ENCODE measurements at regions not wholly inside any gene's neighbourhood (a gene's known extent, or its start where the extent isn't known, plus 50 kb on each side); places are given as distances from the start of the nearest gene placed in this dataset.

DNA sequence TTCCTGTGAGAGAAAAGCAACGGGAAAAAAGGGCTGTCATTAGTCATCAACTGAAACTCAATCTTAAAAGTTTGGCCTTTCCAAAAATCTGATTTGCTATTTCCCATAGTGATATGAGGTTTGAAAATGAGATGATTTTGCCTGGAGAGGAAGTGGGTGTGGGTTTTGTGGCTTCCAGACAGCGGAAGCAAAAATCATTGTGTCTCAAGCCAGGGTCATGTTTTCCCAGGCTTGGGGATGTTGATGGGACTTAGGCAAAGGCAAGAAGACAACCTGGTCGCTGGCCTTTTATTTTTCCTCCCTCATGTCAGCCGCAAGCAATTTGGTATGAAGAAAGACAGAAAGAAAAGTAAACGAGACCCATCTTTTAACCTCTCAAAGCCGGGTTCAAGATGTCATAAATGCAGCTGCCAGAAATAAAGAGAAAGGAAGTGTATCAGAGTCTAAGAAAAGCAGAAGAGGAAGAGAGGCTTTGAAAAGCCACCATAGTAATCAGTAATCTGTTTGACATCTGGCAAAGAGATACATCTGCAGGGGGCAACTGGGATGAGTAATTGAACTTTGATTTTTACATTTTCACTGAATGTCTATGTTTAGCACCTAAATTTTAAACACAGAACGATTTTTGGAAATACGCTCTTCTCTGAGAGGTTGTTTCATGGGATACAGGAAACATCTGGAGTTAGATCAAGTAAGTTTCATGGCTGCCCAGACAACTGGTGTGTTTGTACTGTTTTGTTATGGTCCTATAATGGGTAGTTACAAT lies 521.6 kb upstream of the SLIT2 start:
- H3K27ac ChIP-seq (ENCODE audit: low read depth, low read length) = no peak overlapping the region
- CTCF ChIA-PET = no interaction called here
- TF ChIP-seq, protein P1, sequence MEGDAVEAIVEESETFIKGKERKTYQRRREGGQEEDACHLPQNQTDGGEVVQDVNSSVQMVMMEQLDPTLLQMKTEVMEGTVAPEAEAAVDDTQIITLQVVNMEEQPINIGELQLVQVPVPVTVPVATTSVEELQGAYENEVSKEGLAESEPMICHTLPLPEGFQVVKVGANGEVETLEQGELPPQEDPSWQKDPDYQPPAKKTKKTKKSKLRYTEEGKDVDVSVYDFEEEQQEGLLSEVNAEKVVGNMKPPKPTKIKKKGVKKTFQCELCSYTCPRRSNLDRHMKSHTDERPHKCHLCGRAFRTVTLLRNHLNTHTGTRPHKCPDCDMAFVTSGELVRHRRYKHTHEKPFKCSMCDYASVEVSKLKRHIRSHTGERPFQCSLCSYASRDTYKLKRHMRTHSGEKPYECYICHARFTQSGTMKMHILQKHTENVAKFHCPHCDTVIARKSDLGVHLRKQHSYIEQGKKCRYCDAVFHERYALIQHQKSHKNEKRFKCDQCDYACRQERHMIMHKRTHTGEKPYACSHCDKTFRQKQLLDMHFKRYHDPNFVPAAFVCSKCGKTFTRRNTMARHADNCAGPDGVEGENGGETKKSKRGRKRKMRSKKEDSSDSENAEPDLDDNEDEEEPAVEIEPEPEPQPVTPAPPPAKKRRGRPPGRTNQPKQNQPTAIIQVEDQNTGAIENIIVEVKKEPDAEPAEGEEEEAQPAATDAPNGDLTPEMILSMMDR (IDR thresholded peaks at IDR 0.05; ENCODE audit: low read depth, low read length) = no peak
- H3K4me3 ChIP-seq (ENCODE audit: low read depth, low read length) = no peak overlapping the region
- DNase-seq (ENCODE audit: low read depth, low spot score) = no peak
- no peaks in the 10 kb centered on the region for H3K9me3 ChIP-seq (ENCODE audit: control insufficient read depth, insufficient read depth, low read length)
- H3K27me3 ChIP-seq (ENCODE audit: control insufficient read depth, insufficient read depth, low read length) = no peaks in the 10 kb centered on the region
- POLR2A ChIA-PET = no interaction called here

DNA sequence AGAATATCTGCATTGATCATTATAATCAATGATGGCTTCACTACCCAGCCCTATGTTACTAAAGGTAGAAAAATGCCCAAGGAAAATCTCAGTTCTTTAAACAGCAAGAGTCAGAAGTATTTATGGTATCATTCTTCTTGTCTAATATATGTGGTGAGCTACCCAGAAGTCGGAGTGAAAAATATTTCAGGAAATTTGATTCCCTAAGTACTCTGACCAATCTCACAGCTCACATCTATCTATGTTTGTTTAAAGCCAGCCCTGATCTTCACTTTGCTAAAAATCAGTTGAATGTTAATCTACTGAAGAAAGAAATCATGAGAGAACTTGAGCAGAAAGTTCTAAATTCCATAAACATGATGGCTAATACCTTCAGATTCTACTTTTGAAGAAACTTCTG lies 522.9 kb upstream of the SLIT2 start:
- POLR2A ChIA-PET = no interaction called here
- CTCF ChIA-PET = no interaction called here
- TF ChIP-seq, protein P1 (IDR thresholded peaks at IDR 0.05; ENCODE audit: low read depth, low read length) = no peak

DNA sequence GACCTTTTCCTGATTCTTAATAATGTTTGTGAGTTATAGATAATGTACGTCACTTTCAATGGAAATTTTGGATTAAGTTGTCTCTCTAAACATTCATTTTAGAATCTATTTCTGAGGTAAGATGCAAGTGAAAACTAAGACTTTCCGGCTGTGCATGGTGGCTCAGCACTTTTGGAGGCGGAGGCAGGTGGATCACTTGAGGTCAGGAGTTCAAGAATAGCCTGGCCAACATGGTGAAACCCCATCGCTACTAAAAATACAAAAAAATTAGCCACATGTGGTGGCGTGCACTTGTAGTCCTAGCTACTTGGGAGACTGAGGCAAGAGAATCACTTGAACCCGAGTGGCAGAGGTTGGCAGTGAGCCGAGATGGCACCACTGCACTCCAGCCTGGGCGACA lies 524.6 kb upstream of the SLIT2 start:
- H3K4me3 ChIP-seq (ENCODE audit: low read depth, low read length) = no peak overlapping the region
- POLR2A ChIA-PET = no interaction called here
- CTCF ChIA-PET = no interaction called here
- H3K27ac ChIP-seq (ENCODE audit: low read depth, low read length) = no peak overlapping the region
- H3K9me3 ChIP-seq (ENCODE audit: control insufficient read depth, insufficient read depth, low read length) = no peaks in the 10 kb centered on the region
- DNase-seq (ENCODE audit: low read depth, low spot score) = no peak
- H3K27me3 ChIP-seq (ENCODE audit: control insufficient read depth, insufficient read depth, low read length) = no peaks in the 10 kb centered on the region
- TF ChIP-seq, protein P1 (IDR thresholded peaks at IDR 0.05; ENCODE audit: low read depth, low read length) = no peak

More for the DNA sequence above, 522.9 kb upstream of the SLIT2 start:
- Histone ChIP-seq H3K9me3 (ENCODE audit: control insufficient read depth, insufficient read depth, low read length) (no peaks in the 10 kb centered on the region), H3K4me3 (ENCODE audit: low read depth, low read length) (no peak overlapping the region), H3K27ac (ENCODE audit: low read depth, low read length) (no peak overlapping the region), H3K27me3 (ENCODE audit: control insufficient read depth, insufficient read depth, low read length) (no peaks in the 10 kb centered on the region)
- no peak for DNase-seq (ENCODE audit: low read depth, low spot score)

DNA sequence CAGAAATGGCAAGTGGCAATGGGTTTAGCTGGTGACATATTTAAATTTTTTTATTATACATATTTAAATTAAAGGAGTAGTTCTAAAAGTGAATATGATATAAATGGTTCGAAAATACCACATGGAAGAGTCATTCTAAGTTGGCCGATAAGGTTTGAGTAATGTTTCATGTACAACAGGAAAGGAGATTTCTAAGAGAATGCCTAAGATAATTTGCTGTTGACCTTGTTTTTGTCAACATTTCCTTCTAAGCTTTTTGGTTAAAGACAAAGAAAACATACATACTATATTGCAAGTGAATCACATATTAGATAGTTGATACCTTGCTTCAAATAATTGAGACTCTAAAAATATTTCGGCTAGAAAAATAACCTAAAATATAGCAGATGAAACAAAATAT lies 526.6 kb upstream of the SLIT2 start:
- no peaks in the 10 kb centered on the region for H3K27me3 ChIP-seq (ENCODE audit: control insufficient read depth, insufficient read depth, low read length)
- DNase-seq (ENCODE audit: low read depth, low spot score) = no peak
- TF ChIP-seq, protein P1 (IDR thresholded peaks at IDR 0.05; ENCODE audit: low read depth, low read length) = no peak
- no peak overlapping the region for H3K27ac ChIP-seq (ENCODE audit: low read depth, low read length)
- CTCF ChIA-PET = interaction anchor here (1.3 kb wide), 1 partner anchor 9 kb away, joined by 3 read pairs; no protein-coding TSS in a partner anchor
- POLR2A ChIA-PET = no interaction called here
- H3K9me3 ChIP-seq (ENCODE audit: control insufficient read depth, insufficient read depth, low read length) = no peaks in the 10 kb centered on the region
- H3K4me3 ChIP-seq (ENCODE audit: low read depth, low read length) = no peak overlapping the region

DNA sequence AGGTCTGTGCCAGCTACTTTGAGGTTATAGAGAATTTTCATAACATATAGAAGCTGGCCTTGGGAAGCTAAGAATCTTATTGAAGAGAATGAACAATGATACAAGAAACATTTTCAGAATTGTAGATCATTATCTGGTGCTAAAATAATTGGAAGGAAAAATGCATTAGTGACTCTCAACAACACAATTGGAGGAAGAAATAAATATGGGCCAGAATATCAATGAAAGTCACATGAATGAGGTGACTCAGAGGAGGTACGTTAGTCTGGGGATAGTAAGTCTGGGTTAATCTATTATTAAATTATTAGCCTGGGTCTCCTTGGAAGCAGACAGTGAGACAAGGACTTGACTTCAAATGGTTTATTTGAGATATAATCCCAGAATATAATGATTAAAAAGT lies 529.3 kb upstream of the SLIT2 start:
- Histone ChIP-seq H3K9me3 (ENCODE audit: control insufficient read depth, insufficient read depth, low read length) (no peaks in the 10 kb centered on the region), H3K4me3 (ENCODE audit: low read depth, low read length) (no peak overlapping the region), H3K27ac (ENCODE audit: low read depth, low read length) (no peak overlapping the region), H3K27me3 (ENCODE audit: control insufficient read depth, insufficient read depth, low read length) (no peaks in the 10 kb centered on the region)
- DNase-seq (ENCODE audit: low read depth, low spot score) = no peak
- ChIA-PET POLR2A (no interaction called here), CTCF (no interaction called here)
- TF ChIP-seq, protein P1 (IDR thresholded peaks at IDR 0.05; ENCODE audit: low read depth, low read length) = no peak
